ENCODE measurements at regions not wholly inside any gene's neighbourhood (a gene's known extent, or its start where the extent isn't known, plus 50 kb on each side); places are given as distances from the start of the nearest gene placed in this dataset.
"Not testable (repeated sequence)": the region's sequence is repeated elsewhere in the genome, so short reads cannot be mapped to it uniquely, and the experiment has no call there.

GRCh38 chr4:160485071-160485687 lies 1382.3 kb downstream of the RAPGEF2 start:
- no peak for DNase-seq (ENCODE audit: low read depth in 2 of 2)

DNA sequence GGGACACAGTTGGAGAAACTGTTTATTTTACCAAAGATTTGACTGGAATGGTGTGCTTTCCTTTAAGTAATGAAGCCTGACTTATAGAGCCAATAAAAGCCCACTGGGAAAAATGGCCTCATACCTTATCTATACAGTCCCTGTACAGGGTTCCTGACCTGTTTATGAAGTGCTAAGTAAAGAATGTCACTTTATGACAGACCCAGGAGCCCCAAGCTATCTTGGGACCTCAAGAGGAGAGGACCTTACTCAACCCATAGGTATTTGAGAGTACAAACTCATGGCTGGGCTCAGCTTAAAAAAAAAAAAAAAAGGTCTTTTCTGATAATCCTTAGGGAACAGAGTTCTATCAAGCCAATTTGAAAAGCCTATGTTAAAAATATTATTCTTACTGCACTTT lies 1389.3 kb downstream of the RAPGEF2 start:
- DNase-seq (ENCODE audit: low read depth in 2 of 2), result no peak

DNA sequence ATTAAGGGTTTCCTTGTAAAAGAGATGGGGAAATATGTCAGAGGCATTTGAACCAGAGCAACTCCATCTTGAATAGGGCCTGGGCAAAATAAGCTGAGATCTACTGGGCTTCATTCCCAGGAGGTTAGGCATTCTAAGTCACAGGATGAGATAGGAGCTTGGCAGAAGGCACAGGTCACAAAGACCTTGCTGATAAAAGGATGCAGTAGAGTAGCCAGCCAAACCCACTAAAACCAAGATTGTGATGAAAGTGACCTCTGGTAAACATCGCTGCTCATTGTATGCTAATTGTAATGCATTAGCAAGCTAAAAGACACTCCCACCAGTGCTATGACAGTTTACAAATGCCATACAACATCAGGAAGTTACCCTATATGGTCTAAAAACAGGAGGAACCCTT lies 1390.3 kb downstream of the RAPGEF2 start:
- no peak for DNase-seq (ENCODE audit: low read depth in 2 of 2)

- DNase-seq (ENCODE audit: low read depth in 2 of 2), result no peak
Measured at GRCh38 chr4:160495356-160495755, 1392.5 kb downstream of the RAPGEF2 start.

- DNase-seq (ENCODE audit: low read depth in 2 of 2), result no peak
Measured at GRCh38 chr4:160498211-160498610, 1395.3 kb downstream of the RAPGEF2 start.

DNA sequence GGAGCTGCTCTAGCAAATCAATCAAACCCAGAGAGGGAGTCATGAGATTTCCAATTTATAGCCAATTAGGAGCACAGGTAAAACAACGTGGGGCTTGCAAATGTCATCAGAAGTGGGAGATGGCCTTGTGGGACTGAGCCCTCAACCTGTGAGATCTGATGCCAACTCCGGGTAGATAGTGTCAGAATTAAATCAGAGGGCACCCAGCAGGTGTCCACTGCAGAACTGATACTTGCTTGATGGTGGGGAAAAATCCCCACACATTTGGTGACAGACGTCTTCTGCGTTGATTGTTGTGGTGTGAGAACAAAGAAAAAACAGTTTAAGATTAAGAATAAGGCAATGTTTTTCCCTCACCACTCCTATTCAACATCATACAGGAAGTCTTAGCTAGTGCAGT lies 1402.8 kb downstream of the RAPGEF2 start:
- DNase-seq (ENCODE audit: low read depth in 2 of 2), result no peak

GRCh38 chr4:160510928-160511327 lies 1408.0 kb downstream of the RAPGEF2 start:
- no peak for DNase-seq (ENCODE audit: low read depth in 2 of 2)

- DNase-seq (ENCODE audit: low read depth in 2 of 2), result no peak
Measured at GRCh38 chr4:160514126-160514525, 1411.2 kb downstream of the RAPGEF2 start.

GRCh38 chr4:160523231-160523630 lies 1420.4 kb downstream of the RAPGEF2 start:
- DNase-seq (ENCODE audit: low read depth in 2 of 2), result no peak

- no peak for DNase-seq (ENCODE audit: low read depth in 2 of 2)
Measured at GRCh38 chr4:160537681-160538080, 1434.8 kb downstream of the RAPGEF2 start.

DNA sequence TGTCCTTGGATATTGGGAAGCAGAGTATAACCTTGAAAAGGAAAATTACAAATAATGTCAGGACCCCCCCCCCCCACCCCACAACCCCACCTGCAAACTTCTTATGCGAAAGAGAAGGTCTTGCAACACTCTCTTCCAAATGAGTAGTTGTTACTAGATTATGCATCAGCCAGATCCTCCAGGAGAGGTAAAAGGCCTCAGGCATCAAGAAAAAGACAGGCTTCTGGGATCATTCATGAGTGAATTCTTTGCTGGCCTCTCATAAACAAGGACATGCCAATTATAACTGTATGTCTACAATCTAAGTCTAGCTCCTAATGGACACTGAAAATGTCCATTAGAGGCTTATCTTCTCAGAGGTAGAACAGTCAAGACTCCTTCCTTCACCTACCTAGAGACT lies 1443.3 kb downstream of the RAPGEF2 start:
- no peak for DNase-seq (ENCODE audit: low read depth in 2 of 2)

DNA sequence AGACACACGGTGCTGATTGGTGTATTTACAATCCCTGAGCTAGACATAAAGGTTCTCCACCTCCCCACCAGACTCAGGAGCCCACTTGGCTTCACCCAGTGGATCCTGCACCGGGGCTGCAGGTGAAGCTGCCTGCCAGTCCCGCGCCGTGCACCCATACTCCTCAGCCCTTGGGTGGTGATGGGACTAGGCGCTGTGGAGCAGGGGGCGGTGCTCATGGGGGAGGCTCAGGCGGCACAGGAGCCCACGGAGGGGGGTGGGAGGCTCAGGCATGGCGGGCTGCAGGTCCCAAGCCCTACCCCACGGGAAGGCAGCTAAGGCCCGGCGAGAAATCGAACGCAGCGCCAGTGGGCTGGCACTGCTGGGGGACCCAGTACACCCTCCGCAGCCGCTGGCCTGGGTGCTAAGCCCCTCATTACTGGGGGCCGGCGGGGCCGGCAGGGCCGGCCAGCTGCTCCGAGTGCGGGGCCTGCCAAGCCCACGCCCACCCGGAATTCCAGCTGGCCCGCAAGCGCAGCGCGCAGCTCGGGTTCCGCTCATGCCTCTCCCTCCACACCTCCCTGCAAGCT lies 1447.2 kb downstream of the RAPGEF2 start:
- DNase-seq (ENCODE audit: low read depth in 2 of 2), result not testable (repeated sequence)

DNA sequence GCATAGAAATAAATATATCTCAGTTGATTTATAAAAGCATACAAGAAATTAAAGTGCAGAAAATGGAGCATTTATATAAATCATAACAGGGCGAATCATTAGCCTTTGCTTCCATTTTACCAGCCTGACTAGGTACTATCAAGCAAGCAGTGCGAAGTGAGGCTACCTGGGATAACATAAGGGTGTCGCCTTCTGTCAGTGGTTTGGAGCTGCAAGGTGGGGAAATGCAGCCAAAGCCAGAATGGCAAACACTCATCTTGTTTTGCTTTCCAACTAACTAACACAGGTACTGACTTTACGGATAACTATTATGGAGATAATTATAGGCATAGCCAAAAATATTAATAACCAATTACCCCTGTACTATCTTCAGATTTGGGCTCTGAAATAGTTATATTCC lies 1459.8 kb downstream of the RAPGEF2 start:
- DNase-seq (ENCODE audit: low read depth in 2 of 2), result no peak

GRCh38 chr4:160563552-160564282 lies 1460.8 kb downstream of the RAPGEF2 start:
- DNase-seq (ENCODE audit: low read depth in 2 of 2), result no peak

DNA sequence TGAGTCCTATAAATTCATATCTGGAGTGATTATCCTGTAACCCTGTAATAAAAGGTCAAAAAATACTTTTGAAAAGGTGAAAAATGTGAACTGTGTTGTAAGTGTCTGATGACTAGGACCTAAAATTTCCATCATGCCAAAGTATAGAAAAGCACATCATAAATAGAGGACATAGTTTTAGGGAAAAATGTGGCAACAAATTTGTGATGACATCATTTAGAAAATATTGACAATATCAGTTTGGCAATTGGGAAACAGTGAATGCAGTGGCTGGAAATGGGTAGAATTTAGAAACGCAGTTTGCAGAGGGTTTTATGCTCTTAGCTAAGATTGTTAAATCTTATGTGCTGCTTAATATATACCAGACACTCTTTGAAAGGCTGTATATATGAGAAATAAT lies 1464.8 kb downstream of the RAPGEF2 start:
- DNase-seq (ENCODE audit: low read depth in 2 of 2), result no peak

- no peak for DNase-seq (ENCODE audit: low read depth in 2 of 2)
Measured at GRCh38 chr4:160570271-160570670, 1467.4 kb downstream of the RAPGEF2 start.

- DNase-seq (ENCODE audit: low read depth in 2 of 2), result not testable (repeated sequence)
Measured at GRCh38 chr4:160574272-160574671, 1471.4 kb downstream of the RAPGEF2 start.

DNA sequence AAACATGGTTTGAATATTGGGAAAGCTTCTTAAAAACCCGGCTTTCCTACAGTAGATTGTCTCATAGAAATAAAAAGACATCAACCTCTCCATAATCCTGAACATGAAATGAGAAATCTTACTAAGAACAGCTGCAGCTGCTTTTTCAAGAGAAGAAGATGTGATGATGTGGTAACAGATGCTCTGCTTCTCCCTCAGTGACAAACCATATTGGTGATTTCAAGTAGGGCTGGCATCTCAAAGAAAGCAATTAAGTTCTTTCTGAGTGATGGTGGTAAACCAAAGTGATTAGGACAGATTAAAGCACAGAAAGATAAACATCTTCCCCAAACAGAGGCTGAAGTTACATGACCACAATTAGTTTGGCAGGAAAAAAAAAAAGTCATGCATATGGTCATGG lies 1477.7 kb downstream of the RAPGEF2 start:
- no peak for DNase-seq (ENCODE audit: low read depth in 2 of 2)

DNA sequence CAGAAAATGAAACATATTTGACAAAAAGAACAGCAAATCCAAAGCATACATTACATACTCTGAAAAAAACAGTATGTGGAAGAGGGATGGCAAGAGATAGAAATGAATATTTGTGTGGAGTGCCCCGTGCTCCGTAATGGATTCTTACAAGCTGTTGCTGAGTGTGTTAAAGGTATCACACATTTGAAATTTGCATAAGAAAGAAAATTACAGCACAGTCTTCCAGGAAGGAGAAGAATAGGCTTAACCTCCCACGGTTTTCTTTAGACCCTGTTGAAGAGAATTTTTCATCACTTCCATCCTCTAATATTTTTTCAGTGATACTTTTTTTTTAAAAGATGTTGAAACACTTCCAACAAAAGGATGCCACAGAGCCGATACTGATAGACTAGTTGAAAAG lies 1489.4 kb downstream of the RAPGEF2 start:
- no peak for DNase-seq (ENCODE audit: low read depth in 2 of 2)

- no peak for DNase-seq (ENCODE audit: low read depth in 2 of 2)
Measured at GRCh38 chr4:160595646-160596045, 1492.8 kb downstream of the RAPGEF2 start.

- no peak for DNase-seq (ENCODE audit: low read depth in 2 of 2)
Measured at GRCh38 chr4:160604541-160604940, 1501.7 kb downstream of the RAPGEF2 start.

DNA sequence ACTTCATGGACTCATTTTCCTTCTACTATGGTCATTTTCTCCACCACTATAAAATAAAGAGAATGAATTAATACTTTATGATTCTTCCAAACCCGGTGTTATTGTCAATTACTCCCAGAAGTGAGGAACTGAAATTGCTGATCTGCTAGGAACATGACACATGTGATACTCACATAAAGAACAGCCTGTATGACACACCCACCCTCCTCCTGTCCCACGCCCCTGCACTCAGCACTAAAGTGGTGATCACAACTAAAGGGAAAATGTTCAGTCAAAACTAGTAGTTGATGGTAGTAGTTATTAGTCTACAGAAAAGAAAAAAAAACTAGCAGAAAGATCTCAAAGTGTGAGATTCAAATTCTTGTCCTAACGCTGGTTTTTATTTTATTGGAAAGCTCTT lies 1508.3 kb downstream of the RAPGEF2 start:
- no peak for DNase-seq (ENCODE audit: low read depth in 2 of 2)

- no peak for DNase-seq (ENCODE audit: low read depth in 2 of 2)
Measured at GRCh38 chr4:160631044-160631443, 1528.2 kb downstream of the RAPGEF2 start.
